ENCODE measurements at regions not wholly inside any gene's neighbourhood (a gene's known extent, or its start where the extent isn't known, plus 50 kb on each side); places are given as distances from the start of the nearest gene placed in this dataset.

GRCh38 chr12:116381744-116382685 is 104.5 kb upstream of the MED13L start:
- no peak for DNase-seq (ENCODE audit: low spot score)

- no peak for DNase-seq (ENCODE audit: low spot score)
Observed at GRCh38 chr12:116382686-116383530, 105.4 kb upstream of the MED13L start.

- DNase-seq (ENCODE audit: low spot score), result no peak
Observed at GRCh38 chr12:116384175-116384574, 106.7 kb upstream of the MED13L start.

GRCh38 chr12:116384691-116385485 is 107.4 kb upstream of the MED13L start:
- DNase-seq (ENCODE audit: low spot score), result no peak

- no peak for DNase-seq (ENCODE audit: low spot score)
Observed at GRCh38 chr12:116385486-116386217, 108.2 kb upstream of the MED13L start.

- DNase-seq (ENCODE audit: low spot score), result no peak
Observed at GRCh38 chr12:116389326-116389725, 111.8 kb upstream of the MED13L start.

- DNase-seq (ENCODE audit: low spot score), result peak; percentile 28
Observed at GRCh38 chr12:116389990-116390389, 112.5 kb upstream of the MED13L start.

- DNase-seq (ENCODE audit: low spot score), result no peak
Observed at GRCh38 chr12:116390401-116391335, 113.2 kb upstream of the MED13L start.

GRCh38 chr12:116391501-116391900 is 114.0 kb upstream of the MED13L start:
- DNase-seq (ENCODE audit: low spot score), result no peak

- no peak for DNase-seq (ENCODE audit: low spot score)
Observed at GRCh38 chr12:116392061-116392460, 114.6 kb upstream of the MED13L start.

GRCh38 chr12:116393255-116393654 is 115.8 kb upstream of the MED13L start:
- DNase-seq (ENCODE audit: low spot score), result no peak

- DNase-seq (ENCODE audit: low spot score), result no peak
Observed at GRCh38 chr12:116393859-116394650, 116.6 kb upstream of the MED13L start.

GRCh38 chr12:116395396-116395795 is 117.9 kb upstream of the MED13L start:
- no peak for DNase-seq (ENCODE audit: low spot score)

- DNase-seq (ENCODE audit: low spot score), result no peak
Observed at GRCh38 chr12:116397148-116397547, 119.7 kb upstream of the MED13L start.

GRCh38 chr12:116398193-116398592 is 120.7 kb upstream of the MED13L start:
- DNase-seq (ENCODE audit: low spot score), result no peak

GRCh38 chr12:116399055-116399454 is 121.6 kb upstream of the MED13L start:
- no peak for DNase-seq (ENCODE audit: low spot score)

GRCh38 chr12:116400636-116401372 is 123.3 kb upstream of the MED13L start:
- DNase-seq (ENCODE audit: low spot score), result peak; percentile 14

- no peak for DNase-seq (ENCODE audit: low spot score)
Observed at GRCh38 chr12:116401565-116401964, 124.1 kb upstream of the MED13L start.

All from putamen (tissue), 1 donor.